ENCODE measurements at regions not wholly inside any gene's neighbourhood (a gene's known extent, or its start where the extent isn't known, plus 50 kb on each side); places are given as distances from the start of the nearest gene placed in this dataset.

DNA sequence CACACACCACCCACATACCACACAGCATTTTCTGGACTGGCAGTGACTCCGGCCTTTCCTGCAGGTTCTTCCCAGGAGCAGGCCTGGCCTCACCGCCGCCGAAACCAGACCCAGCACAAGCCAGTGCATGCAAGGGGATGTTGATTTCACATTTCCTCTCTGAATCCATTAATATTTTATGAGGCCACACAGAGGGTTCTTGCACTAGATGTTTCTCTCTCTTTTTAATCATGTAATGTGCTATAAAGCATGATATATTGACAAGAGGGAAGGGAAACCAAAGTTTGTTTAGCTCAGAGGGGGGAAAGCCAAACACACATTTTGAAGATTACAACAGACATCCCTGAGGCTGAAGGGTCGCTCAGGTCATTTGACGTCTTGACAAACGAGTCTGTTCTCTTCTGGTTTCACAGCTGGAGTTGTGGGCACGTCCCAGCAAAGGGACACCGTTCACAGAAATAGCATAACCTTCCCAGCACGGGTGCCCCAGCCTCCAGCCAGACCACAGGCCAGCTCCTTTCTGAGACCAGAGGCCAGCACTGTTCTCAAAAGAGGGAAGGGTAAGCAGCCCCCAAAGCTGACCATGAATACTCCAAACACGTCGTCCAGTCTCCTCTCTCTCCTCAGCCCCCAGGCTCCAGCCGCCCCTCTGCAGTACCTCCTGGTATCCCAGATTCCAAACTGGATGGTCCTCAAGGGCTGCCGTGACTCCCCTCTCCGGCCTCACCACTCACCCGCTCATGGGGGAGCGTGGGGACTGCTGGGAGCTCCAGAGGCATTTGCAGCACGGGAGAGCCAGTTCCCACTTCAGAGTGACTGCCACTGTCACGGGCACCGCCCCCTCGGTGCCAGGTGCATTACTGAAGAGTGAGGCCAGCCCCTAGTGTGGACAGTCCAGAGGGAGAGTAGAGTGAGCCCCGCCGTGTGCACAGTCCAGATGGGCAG, 340.3 kb upstream of the SALL3 start:
- no peak for DNase-seq

DNA sequence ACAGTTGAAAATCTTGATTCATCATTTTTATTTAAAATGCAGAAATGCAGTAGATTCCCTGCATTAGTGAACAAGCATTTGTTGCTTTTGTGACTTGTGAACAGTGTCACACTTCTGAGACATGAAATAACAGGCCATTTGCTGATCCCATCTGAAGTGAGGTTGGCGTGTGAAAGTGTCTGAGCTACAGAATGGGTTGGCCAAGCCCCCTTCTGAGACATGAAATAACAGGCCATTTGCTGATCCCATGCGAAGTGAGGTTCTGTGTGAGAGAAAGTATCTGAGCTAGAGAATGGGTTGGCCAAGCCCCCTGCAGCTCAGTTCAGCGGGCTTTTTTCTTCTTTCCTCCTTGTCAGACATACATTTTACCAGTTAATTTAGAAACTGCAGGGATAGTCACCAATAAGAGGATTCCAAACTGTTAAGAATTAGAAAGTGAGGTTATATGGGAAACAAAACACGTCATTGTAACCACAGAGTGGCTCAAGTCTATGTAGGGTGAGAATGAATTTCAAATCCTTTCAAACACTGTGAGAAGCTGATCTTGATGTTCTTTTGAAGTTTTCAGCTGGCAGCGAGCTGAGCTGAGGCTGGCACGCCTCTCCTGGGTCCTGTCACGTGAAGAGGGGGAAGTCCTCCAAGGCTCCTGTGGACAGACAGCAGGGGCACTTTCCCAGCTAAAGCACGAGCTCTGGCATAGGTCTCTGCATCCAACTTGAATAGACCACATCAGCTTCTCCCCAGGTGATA, 339.2 kb upstream of the SALL3 start:
- DNase-seq = no peak

DNA sequence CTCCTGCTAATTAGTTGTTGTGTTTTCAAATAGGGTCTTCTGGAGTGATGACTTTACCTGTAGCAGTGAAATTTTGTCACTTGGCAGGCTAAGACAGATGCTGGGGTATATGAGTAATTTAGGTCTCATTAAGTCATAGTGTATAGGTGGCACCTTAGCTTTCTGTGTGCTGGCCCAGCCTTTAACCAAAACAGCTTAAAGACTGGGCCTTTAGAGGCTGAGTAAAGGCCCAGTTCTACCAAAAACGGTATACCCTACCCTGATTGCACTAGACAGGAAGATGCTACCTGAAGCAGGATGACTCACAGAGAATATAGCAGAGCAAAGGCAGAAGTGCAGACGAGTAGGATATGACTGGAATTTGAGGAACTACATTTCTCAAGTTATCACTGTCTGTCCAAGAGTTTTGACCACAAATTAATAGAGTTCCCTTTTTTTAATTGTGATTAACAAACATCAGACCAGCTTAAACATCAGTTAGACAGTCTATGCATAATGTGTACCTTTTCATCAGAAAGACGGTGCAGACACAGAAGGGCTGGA, 337.9 kb upstream of the SALL3 start:
- no peak for DNase-seq

GRCh38 chr18:78642296-78642951, 337.2 kb upstream of the SALL3 start:
- DNase-seq = peak in 1 of 2 experiments; percentile 42

GRCh38 chr18:78643004-78643403, 336.6 kb upstream of the SALL3 start:
- DNase-seq = no peak

DNA sequence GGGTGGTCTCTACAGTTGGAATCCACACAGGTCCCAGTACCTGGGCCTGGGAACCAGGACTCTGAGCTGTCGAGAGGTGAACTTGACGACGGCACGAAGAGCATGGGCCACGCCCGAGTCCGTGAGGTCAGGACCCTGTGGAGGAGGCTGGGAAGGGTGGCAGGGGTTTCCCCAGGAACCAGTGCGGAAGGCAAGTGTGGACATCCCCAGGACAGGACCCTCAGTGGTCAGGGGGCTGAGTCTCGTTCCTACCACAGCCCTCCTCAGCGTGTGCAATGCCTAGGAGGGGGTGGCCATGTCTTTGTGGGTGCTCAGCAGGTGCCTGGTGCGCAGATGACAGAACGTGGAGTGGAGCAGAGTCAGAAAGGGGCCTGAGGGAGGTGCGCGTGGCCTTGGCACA, 335.6 kb upstream of the SALL3 start:
- no peak for DNase-seq

DNA sequence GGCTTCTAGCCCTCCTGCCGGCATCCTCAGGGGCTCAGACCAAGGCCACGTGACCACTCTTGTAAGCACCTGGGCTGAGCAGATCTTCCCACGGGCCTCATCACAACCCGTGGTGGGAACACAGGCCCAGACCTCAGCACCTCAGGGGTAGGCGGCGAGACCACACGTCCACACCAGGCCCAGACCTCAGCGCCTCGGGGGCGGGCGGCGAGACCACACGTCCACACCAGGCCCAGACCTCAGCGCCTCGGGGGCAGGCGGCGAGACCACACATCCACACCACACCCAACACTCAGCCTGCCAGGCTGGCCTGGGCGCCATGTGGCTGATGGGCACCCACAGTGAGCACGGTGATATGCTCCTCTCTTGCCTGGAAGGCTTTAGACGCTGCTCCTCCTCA, 334.4 kb upstream of the SALL3 start:
- DNase-seq = no peak

DNA sequence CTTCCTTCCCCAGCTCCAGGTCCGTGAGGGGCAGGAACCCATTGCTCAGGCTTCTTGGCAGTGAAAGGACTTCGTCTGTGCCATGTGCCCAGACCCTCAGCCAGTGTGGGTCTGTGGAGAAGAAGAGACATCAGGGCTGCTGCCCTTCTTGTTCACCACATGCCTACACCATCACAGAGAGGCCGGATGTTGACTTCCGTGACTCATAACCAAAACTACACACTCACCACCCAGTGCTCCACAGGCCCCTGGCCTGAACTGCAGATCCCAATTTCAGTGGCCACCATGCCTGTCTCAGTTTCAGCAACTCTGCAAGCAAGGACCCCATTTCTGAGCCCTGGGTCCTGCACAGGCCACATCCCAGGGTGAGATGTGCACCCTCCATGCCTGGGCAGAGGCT, 332.6 kb upstream of the SALL3 start:
- DNase-seq = no peak

DNA sequence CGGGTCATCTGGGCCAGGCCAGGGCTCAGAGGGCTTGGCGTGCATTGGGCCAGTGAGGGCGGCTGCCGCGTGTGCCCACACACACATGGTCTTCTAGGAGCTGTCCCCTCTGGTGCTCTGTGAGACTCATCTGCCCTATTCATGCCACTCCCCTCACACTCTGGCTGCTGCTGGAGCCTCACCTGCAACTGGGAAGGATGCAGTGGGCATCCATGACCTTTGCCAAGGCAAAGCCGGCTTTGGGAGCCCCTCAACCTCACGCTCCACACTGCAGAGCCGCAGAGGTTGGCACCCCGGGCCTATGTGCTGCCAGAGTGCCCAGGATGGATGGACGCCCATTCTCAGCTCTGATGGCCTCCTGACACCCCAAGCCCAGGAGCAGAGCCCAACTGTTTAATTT, 330.2 kb upstream of the SALL3 start:
- DNase-seq = no peak

- DNase-seq = no peak
Observed at GRCh38 chr18:78650926-78651325, 328.7 kb upstream of the SALL3 start.

- no peak for DNase-seq
Observed at GRCh38 chr18:78652001-78652545, 327.5 kb upstream of the SALL3 start.

DNA sequence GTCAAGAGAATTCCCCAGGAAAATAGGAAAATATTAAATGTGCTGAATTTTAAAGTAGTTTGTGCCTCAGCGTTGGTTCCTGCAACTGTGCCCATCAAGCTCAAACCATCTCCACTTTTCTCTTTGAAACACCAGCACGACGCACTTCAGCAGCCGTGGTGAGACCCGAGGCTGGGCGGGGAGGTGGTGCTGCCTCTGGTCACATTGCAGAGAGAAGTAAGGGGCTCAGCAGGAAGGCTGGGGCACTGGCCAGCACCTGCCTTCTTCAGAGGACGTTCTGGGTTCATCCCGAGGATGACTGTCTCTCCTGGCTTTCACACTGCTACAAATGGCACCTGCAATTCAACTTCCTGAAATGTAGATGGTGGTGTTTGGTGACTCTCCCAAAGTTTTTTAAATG, 323.7 kb upstream of the SALL3 start:
- no peak for DNase-seq

DNA sequence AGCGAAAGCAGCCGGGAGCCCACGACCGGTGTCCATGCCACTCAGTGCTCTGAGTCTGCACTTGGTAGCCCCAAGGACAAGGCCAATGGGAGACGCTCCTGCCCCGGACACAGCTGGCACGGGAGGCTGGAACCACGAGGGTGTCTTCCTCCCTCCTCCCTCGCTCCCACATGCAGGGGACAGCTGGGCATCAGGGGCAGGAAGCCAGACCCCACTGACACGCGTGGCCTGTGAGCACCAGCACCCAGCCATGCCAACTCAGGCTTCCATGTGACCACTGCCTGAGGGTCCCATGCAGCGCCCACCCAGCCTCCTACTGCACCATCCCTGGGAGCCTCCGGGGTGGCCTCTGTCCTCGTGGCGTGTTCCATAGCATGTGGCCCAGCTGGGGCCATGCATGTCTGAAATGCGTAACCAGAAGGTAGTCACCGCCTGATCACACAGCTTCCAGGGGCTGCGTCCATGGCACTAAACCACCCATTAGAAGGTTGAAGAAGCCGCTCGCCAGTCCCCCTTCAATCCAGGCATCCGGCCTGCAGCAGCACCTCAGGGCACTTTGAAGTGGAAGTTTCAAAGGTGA, 323.2 kb upstream of the SALL3 start:
- DNase-seq = no peak

DNA sequence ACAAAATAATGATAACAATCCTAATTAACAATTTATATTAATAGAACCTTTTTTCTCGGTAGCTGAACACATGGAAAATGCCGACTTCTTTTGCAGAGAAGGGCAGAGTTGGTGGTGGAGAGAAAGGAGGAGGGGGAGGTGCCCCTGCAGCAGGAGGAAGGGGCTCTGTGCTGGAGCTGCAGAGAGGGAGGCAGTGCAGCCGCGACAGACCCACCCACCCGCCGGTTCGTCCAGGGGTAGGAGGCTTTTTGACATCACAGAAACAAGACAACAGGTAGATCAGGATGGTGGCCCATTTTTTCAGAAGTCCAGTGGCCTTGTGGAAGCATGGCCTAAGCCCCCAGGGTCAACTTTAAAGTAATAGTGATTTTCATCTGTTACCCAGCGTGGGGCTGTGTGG, 321.1 kb upstream of the SALL3 start:
- no peak for DNase-seq

DNA sequence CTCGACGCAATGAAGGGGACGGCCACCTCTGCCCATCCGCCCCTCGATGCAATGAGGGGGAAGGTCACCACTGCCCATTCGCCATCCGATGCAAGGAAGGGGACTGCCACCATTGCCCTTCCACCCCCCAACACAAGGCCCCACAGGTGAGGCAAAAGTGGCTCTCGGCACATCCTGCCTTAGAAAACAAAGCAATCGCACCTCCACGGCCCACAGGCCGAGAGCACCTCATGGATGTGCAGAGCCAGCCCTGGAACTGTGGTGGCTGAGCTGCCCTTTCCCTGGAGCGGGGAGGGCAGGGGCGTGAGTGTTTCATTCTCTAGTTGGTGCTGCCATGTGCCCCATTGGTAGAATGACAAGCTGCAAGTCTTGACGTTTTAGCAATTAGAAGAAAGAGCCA, 320.6 kb upstream of the SALL3 start:
- no peak for DNase-seq

DNA sequence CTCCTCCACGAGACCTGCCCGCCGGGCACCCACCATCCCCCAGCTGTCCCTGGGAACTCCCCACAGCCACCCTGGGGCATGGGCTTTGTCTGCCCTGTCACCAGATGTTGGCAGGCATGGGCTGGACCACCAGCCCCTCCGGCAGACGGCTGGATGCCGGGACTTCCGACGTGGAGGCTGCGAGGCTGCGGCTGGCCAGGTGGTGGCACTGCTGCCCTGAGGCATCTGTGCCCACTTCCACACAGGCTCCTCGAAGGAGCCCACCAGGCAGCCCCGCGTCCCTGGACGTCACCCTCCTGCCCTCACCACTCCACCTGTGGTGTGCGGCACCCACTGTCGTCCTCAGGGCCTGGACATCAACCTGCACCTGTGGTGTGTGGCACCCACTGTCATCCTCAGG, 319.9 kb upstream of the SALL3 start:
- DNase-seq = peak in 1 of 2 experiments; percentile 3

- no peak for DNase-seq
Observed at GRCh38 chr18:78660311-78660710, 319.3 kb upstream of the SALL3 start.

- DNase-seq = no peak
Observed at GRCh38 chr18:78661316-78661715, 318.3 kb upstream of the SALL3 start.

DNA sequence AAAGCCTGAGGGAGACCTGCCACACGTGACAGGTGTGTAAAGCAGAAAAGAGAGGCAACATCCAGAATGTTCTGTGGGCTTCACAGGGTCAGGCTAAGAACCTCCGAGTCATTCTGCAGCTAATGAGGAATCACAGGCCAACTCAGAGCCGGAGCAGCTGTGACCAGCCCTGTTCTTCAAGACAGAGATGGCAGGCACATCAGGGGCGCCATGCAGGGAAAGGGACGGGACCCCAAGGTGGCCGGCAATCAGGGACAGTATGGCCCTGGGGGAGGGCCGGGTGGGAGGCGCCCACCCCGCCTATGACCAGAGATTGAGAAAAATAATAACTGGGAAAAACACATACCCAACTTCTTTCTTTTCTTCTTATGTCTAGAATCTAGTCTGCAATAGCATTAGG, 316.7 kb upstream of the SALL3 start:
- no peak for DNase-seq

DNA sequence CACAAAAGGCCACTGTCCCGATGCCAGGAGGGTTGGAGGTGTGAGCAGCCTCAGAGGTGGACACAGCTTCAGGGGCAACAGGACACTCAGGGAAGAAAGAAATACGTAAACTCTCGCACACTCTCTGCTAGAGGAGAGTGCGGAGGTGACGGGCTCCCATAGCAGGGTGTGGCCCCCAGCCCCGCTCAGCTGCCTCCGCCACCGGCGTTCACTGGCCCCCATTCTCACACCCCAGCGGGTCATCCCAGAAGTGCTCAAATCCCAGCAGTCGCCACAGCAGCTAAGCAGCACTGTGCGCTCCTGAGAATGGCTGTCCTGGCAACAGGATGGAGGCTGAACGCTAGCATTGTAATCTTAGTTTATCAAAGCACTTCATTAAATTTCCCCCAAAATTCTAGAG, 315.6 kb upstream of the SALL3 start:
- no peak for DNase-seq

DNA sequence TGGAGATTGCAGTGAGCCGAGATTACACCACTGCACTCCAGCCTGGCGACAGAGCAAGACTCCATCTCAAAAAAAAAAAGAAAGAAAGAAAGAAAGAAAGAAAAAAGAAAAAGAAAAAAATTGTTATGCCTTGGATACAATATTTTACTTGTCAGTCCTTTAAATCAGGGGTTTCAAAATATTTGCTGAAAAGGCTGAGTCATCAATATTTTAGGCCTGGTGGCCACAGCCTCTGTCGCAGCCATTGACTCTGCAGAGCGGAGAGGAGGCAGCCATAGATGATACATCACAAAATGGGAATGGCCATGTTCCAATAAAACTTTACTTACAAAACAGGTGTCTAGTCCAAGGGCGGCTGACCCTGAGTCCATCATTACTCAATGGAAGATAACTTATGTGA, 314.8 kb upstream of the SALL3 start:
- DNase-seq = no peak

- no peak for DNase-seq
Observed at GRCh38 chr18:78665644-78666043, 314.0 kb upstream of the SALL3 start.
